ENCODE measurements at regions not wholly inside any gene's neighbourhood (a gene's known extent, or its start where the extent isn't known, plus 50 kb on each side); places are given as distances from the start of the nearest gene placed in this dataset.
A peak's percentile ranks its signal among the peaks of the same experiment; 100 is the strongest.
"Not testable (repeated sequence)": the region's sequence is repeated elsewhere in the genome, so short reads cannot be mapped to it uniquely, and the experiment has no call there.

GRCh38 chr3:147231980-147232379 is 174.4 kb downstream of the ZIC4 start:
- not testable (repeated sequence) for DNase-seq

- DNase-seq = no peak
Measured at GRCh38 chr3:147231111-147231510, 175.2 kb downstream of the ZIC4 start.

- no peak for DNase-seq
Measured at GRCh38 chr3:147222291-147222690, 184.1 kb downstream of the ZIC4 start.

- DNase-seq = no peak
Measured at GRCh38 chr3:147218965-147219364, 187.4 kb downstream of the ZIC4 start.

GRCh38 chr3:147216143-147216673 is 190.1 kb downstream of the ZIC4 start:
- DNase-seq = no peak

GRCh38 chr3:147215660-147216059 is 190.7 kb downstream of the ZIC4 start:
- DNase-seq = no peak

GRCh38 chr3:147213633-147214032 is 192.7 kb downstream of the ZIC4 start:
- DNase-seq = no peak

GRCh38 chr3:147210676-147211075 is 195.7 kb downstream of the ZIC4 start:
- no peak for DNase-seq

- DNase-seq = no peak
Measured at GRCh38 chr3:147201086-147201485, 205.3 kb downstream of the ZIC4 start.

- DNase-seq = no peak
Measured at GRCh38 chr3:147200545-147200944, 205.8 kb downstream of the ZIC4 start.

GRCh38 chr3:147197739-147198138 is 208.6 kb downstream of the ZIC4 start:
- no peak for DNase-seq

- no peak for DNase-seq
Measured at GRCh38 chr3:147195887-147196286, 210.5 kb downstream of the ZIC4 start.

- DNase-seq = peak; percentile 60 to 82
Measured at GRCh38 chr3:147191795-147192385, 214.5 kb downstream of the ZIC4 start.

GRCh38 chr3:147189016-147189415 is 217.3 kb downstream of the ZIC4 start:
- no peak for DNase-seq

GRCh38 chr3:147187687-147188086 is 218.7 kb downstream of the ZIC4 start:
- no peak for DNase-seq

- DNase-seq = no peak
Measured at GRCh38 chr3:147185781-147186180, 220.6 kb downstream of the ZIC4 start.

GRCh38 chr3:147184794-147185193 is 221.5 kb downstream of the ZIC4 start:
- DNase-seq = no peak

- DNase-seq = no peak
Measured at GRCh38 chr3:147173257-147173656, 233.1 kb downstream of the ZIC4 start.

GRCh38 chr3:147162743-147163142 is 243.6 kb downstream of the ZIC4 start:
- DNase-seq = no peak

GRCh38 chr3:147161833-147162232 is 244.5 kb downstream of the ZIC4 start:
- DNase-seq = no peak

GRCh38 chr3:147160984-147161383 is 245.4 kb downstream of the ZIC4 start:
- no peak for DNase-seq

- no peak for DNase-seq
Measured at GRCh38 chr3:147159141-147159540, 247.2 kb downstream of the ZIC4 start.

- no peak for DNase-seq
Measured at GRCh38 chr3:147157631-147158030, 248.7 kb downstream of the ZIC4 start.

- not testable (repeated sequence) for DNase-seq
Measured at GRCh38 chr3:147154988-147155387, 251.4 kb downstream of the ZIC4 start.

- no peak for DNase-seq
Measured at GRCh38 chr3:147153830-147154539, 252.4 kb downstream of the ZIC4 start.

Data from NCI-H524 (cell line).